ENCODE measurements at regions not wholly inside any gene's neighbourhood (a gene's known extent, or its start where the extent isn't known, plus 50 kb on each side); places are given as distances from the start of the nearest gene placed in this dataset.
"Not testable (repeated sequence)": the region's sequence is repeated elsewhere in the genome, so short reads cannot be mapped to it uniquely, and the experiment has no call there.

DNA sequence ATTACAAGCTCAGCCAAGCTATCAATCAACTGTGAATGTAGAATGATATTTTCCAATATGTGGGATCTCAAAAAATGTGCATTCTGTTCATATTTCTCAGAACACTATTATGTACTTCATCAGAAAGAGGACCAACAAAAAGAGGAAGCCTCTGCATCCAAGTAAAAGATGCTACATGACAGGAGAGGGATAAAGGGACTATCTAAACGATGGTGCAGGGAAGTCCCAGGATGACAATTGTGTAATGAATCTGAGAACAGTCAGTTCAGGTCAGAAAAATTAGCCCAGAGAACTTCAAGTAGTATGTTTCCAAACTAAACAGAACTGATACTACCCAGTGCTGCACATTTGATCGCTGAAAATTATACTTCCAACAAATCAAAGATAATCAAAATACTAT is 127.0 kb downstream of the ZNF330 start:
- DNase-seq: no peak

DNA sequence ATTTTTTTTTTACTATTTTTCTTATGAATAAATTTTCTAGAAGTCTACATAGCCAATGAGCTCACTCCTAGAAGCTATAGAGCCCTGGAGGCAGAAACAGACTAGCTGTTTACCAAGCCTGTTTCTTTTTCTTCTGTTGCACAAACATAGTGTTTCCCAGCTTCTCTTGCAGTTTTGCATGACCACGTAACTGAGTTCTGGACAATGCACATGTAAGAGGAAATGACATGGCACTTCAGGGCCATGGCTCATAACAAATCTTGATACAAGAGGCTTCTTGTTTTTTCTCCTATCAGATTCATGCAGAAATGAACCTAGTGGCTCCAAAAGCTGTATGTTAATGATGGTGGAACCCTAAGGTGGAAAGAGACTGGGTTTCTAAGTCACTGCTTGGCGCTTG is 127.4 kb downstream of the ZNF330 start:
- no peak for DNase-seq

DNA sequence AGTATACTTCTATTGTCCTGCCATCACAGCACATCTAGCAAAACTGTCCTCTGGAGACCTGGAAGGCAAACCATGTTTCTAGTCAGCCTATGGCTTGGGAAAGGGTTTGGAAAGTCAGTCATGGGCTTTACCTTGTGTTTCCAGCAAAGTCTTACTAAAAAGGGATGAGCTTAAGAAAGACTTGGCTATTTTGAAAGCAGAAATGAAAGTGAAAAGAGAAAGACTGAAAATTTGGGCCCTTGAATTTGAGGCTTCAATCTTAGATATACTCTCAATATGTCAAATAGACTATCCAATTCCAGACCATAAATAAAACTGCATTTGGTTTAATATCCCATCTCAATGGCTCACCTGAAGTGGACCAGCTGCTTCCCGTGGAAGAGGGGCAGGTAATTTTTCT is 127.9 kb downstream of the ZNF330 start:
- DNase-seq: no peak

DNA sequence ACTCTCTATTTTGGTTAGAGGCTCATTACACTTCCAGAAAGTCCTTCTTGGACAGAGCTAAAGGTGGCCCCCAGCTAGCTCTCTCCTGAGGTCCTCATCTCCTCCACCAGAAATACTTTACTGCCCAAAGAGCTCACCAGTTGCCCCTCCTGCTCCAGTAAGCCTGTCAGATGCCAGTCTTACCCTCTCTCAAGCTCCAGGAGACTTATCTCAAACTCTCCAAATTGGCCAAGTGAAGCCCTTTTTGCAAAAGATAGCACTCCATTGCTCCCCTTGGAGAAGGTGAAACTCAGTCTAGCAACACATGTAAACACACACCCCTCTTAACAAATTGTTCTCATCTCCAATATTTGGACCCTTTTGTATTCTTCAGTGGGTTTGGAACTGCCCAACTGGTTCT is 128.5 kb downstream of the ZNF330 start:
- no peak for DNase-seq

DNA sequence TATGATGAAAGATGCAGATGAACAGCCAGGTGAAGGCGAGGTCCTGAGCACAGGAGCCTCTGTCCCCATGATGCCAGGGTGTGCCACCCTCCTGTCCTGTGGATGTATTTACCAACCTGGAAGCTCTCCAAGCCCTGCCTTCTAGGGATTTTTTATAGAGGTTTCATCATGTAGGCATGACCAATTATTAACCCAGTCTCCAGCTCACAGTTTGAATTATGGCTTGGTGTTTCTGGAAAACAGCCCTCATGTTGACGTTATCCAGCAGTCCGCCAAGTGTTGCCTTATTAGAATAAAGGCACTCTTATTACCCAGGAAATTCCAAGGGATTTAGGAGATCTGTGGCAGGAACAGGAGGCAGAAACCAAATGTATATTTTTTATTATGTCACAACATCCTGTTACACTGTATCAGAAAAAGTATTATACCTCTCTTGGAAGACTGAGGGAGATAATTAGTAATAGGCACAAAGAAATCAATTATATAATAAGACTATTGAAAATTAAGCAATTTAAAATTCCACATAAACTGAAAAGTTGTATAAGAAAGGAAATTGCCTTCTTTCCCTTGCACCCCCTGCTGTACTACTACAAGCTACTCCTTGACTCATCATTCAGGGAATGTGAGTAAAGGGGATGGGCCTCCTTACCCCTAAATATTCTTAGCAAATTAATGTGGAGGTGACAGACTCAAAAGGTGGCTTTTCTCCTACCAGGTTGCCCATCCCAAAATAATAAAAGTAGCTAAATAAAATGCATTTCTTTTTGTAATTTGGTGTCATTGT is 129.6 kb downstream of the ZNF330 start:
- no peak for DNase-seq

DNA sequence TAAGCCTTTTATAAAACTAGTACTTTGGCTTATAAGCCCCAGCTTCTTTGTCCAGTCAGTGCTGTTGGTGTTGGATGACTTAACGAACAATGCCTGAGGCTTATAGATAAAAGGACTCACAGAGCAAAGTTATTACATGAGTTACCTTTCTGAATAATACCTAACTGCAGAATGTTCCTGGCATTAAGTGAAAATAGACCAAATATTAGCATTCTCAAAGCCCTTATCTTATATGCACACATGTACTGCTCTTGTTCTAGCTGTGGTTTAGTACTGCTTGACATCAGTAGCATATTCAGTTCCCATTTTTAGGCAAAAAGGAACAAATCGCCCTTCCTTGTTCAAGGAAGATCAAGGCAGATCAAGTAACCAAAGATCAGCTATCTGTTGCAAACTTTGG is 131.6 kb downstream of the ZNF330 start:
- DNase-seq: no peak

DNA sequence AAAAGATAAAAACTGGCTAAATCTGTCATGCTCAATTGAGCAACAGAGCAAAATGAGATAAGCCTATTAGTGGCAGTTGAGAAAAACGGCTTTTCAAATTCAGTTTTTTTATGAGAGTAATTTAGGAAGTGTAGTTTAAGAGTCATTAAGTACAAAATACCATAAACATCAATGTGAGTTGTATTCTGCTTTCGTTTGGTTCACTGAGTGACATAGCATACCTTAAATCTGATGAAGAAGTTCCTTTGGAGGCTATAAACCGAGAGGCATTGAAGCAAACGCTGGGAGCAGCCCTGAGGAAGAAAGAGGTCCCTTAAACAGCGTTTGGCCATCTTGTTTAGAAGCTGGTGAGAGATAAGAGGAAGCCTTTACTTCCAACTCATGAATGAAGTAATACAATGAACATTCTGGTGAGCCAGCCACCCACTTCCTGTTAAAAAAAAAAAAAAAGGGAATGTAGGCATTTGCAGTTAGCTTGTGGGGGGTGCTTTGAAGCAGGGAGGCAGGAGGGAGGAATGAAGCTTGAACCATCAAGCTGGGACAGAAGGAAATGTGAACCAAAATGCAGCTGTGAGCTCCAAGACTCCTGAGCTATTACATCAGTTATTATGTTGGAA is 132.3 kb downstream of the ZNF330 start:
- DNase-seq: no peak

DNA sequence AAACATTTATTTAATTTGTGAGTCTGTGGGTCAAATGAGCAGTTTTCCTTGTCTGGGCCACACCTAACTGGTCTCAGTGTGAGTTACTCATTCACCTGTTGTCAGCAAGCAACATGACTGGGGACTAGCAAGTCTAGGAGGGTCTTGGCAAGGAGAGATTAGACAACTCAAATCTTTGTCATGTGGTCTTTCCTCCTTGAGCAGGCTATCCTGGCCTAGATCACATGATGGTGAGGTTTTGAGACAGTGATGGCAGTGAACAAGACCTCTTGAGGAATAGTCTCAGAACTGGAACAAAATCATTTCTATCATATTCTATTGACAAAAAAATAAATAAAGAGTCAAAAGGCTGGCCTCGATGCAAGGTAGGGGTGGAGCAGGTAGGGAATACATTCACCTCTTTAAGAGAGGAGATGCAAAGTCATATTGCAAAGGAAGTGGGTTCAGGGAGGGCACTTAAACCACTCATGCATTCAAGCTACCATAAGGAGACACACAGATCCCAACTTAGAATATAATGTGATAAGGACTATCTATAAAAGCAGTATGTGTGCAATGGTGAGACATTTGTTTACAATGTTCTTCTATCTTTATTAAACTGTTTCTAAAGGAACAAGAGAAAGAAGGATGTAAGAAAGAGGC is 135.7 kb downstream of the ZNF330 start:
- no peak for DNase-seq

DNA sequence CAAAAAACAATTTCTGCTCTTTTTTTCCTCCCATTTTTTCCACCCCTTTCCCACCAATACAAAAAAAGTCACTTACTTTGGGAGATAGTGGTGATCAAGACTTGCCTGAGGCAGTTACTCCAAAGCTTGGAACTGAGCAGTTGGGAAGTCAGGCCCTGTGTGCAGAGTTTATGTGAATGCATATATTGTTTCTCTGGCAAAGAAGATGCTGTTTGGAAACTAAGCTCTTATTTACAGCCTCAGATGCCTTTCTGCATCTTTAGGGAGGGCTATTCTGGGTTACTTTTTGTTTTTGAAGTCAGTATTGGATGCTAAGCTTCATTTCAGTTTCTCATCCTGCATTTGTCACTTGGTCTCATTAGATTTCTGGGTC is 136.3 kb downstream of the ZNF330 start:
- DNase-seq: no peak

DNA sequence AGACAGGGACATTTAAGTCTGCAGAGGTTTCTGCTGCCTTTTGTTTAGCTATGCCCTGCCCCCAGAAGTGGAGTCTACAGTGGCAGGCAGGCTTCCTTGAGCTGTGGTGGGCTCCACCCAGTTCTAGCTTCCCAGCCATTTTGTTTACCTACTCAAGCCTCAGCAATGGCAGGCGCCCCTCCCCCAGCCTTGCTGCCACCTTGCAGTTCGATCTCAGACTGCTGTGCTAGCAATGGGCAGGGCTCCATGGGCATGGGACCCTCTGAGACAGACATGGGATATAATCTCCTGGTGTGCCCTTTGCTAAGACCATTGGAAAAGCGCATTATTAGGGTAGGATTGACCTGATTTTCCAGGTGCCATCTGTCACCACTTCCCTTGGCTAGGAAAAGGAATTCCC is 147.5 kb downstream of the ZNF330 start:
- not testable (repeated sequence) for DNase-seq

DNA sequence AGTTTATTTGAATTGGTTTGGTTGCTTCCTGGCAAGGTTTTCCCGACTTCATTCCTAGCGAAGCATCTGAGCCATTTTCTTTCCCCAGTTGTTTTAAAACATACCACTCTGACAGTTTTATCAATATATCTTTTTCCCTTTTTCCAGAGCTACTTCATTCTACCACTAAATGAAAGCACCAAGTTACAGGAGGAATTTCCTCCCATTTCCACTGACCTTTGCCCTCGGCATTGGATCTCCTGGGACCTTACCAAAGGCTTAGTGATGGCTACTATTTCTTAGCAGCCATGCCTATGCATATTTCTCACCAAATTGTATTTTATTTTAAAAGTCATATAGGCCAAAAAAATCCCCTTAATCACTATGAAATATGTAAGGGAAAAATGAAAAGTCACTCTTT is 150.5 kb downstream of the ZNF330 start:
- no peak for DNase-seq

DNA sequence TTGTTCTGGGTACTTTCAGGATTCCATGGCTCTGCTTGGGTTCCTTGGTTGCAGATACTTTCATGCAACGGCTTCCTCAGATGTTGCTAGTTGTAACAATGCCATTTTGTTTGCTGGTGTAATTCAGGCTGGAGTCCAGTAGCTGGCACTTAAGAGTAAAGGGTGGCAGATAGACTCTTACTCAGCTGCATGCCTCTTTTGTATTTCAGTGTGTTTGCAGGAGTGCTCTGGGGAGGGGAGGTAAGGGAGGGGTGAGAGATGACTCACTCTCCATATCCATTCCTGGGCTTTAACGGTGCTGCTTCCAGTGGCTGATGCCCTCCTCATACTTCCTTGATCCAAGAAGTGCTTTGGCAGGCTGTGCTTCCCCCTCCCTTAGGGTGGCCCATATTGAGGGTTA is 155.2 kb downstream of the ZNF330 start:
- peak; percentile 78 for DNase-seq

DNA sequence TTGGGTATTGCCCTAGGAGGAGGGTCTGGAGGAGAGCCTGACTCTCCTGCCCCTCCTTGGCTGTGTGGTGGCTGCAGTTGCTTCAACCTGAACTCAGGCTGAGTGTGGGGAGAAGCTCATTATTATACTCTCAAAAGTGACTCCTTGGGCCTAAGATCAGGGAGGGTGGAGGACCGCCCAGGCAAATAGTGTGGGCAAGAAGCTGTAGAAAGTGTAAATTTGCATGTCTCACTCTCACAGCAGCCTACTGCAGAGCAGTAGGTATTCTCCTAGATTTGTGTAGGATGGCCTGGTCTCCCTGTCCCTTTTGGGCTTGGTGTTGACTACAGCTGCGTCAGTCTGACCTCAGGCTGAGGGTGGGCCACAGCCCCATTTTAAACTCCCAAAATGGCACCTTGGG is 156.1 kb downstream of the ZNF330 start:
- DNase-seq: no peak

DNA sequence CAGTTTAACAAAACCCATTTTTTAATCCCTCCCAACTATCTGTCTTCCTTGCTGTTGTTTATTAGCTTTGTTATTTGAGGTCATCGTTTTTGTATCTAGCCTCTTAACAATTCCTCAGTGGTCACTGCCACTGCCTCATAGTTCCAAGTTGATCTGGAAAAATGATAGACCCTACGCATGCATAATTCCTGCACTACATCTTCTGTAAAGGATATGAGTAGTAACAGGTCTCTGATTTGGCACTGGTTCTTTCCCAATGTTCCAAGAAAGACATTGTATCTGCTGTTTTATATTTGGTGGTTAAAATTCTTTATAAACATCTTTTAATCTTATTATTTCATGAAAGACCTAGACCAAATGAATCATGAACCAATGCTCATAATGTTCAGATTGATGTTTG is 166.6 kb downstream of the ZNF330 start:
- no peak for DNase-seq

DNA sequence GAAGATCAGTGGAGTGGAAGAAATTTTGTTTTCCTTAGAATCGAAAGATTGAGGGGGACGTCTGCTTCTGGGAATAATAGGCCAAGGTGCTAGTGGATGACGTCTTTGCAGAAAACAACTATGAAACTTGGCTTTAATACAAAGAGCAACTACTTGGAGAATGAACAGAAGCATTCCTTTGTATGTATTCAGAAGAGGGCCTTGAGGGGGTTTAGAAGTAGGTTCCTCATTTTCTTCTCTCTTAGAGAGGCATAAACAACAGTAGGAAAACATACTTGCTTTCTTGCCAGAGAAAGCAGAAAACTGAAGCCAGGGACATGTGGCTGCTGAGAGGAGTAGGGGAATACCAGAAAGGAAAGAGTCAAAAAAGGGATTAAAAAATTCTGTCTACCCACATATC is 167.8 kb downstream of the ZNF330 start:
- DNase-seq: peak; percentile 36

DNA sequence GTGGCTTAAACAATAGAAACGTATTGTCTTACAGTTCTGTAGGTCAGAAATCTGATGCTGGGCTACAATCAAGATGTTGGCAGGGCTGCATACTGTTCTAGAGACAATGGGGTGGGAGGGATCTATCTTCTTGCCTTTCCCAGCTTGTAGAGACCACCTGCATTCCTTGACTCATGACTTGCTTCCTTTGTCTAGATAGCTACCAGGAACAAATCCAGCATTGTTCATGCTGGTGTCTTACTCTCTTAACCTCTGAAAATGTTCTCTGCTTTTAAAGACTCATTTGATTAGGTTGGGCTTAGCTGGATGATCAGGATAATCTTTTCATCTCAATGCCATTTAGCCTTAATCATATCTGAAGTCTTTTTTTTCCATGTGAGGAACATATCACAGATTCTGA is 169.0 kb downstream of the ZNF330 start:
- no peak for DNase-seq

DNA sequence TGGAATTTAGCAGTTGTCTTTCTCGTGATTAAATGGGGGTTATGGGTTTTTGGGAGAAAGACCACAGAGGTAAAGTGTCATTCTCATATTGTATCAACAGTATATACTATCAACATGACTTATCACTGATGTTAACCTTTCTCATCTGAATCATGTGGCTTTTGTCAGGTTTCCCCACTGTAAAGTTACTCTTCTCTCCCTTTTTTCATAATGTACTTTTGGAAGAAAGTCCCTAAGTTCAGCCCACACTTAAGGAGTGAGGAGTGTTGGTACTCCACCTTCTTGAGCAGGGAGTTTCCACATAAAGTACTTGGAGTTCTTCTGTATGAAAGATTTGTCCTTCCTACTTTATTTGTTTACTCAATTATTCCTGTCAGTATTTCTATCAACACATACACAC is 169.9 kb downstream of the ZNF330 start:
- no peak for DNase-seq

DNA sequence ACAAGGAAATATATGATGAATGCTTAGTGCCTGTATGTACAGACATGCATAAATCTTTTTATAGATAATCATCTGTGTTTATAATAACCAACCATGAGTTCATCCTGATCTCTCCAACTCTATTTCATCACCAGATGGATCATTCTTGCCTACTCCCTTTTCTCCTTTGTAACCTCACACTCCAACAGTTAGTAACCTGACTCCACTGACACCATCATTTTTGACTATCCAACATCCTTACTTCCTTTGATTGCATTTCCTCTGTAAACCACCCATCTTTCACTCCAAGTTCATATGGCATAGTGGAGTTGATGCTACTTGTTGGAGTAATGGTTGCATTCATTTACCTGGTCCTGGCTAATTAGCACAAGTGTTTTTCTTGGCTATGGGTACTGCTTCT is 170.6 kb downstream of the ZNF330 start:
- no peak for DNase-seq

DNA sequence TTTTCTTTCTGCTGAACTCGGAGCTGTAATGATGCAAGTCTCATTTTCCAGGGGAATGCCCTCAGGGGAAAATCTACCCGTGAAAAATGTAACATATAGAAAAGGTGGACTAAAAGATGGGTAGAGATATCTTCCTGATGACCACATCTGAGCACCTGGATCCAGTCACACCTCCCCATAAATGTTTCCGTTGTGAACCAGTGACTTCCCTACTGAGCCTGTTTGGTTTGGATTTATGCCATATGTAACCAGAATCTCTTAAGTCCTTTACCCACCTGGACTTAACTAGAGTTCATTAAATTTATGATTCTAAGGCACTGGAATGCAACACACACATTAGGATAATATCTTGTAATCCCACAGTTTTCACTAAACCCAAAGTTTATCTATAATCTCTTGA is 171.1 kb downstream of the ZNF330 start:
- DNase-seq: no peak

DNA sequence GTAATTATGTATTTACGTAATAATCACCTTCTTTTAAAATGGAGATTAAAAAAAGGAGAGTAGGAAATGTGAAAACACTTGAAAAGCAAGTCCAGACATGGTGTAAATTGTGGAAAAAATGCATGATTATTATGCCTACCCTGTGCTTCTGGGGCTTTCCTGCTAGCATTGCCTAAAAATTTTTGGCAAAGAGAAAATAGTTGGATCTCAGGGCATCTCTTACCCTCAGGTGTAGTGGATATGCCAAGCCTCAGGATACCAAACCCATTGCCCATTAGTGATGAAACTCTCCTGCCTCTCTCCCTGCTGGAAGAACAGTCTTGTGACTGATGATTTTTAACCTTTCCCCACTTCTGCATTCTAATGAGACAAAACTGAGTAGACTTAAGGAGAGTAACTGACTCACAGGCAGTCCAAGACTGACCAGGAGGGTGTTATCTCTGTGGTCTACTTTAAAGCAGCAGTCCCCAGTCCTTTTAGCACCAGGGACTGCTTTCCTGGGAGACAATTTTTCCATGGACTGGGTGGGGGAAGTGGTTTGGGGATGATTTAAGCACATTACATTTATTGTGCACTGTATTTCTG is 174.6 kb downstream of the ZNF330 start:
- DNase-seq: no peak

DNA sequence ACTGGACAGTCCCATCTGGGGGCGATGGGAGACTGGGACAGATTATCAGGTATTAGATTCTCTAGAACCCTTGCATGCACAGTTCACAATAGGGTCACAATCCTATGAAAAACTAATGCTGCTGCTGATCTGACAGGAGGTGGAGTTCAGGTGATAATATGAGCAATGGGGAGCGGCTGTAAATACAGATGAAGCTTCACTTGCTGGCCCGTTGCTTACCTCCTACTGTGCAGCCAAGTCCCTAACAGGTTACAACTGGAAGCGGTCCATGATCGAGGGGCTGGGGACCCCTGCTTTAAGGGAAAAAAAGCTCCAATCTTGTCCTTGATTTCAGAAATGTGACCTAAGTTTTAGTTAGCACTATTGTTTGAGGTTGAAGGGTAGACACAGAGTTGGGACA is 175.2 kb downstream of the ZNF330 start:
- no peak for DNase-seq

DNA sequence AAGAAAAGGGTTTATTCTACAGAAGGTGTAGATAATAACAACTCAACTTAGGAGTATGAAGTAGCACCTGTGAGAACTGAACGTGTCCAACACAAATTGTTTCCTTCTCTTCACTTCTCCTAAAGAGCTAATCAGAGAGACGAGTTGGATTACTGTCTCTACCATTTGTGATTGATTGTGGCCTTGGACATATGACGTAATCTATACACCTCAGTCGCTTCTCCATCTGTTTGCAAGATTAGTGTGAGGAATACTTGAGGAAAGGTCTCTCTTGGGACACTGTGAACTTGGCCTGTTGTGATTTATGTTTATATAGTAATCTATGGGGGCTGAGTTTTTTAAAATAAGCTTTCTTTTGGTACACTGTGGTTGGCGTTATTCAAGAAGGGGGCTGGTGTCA is 182.0 kb downstream of the ZNF330 start:
- no peak for DNase-seq

DNA sequence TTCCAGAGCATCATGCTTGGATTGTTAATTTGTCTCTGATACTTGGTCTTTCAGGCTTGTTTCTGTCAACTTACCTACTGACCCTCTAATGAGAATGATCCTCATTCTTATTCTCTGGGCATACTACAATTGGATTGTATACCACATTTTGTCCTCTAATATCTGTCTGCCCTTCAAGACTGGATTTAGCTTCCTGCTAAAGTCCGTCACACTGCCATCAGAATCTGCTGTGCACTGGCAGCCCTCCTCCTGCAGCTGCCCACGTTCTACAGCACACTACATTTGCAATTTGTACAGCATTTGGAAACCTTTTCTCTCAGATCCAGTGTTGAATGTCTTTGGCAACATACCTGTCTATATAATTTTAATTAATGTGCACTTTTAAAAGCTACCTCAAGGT is 183.1 kb downstream of the ZNF330 start:
- no peak for DNase-seq

DNA sequence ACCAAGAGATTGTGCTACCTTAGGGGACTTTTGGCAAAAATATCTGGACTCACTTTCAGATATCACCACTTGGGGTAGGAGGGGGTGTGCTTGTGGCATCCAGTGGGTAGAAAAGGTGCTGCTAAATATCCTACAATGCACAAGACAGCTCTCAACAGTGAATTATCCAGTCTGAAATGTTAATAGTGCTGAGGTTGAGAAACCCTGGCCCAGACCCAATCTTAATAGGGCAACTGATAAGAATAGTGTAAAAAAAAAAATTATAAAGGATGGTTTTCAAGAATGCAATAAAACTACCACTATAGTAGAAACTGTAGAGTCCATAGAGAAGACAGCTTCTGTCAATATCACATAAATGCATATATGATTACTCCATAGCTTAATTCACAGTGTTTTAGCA is 185.5 kb downstream of the ZNF330 start:
- no peak for DNase-seq
